HG02973 (cell line): ENCODE measurements at regions not wholly inside any gene's neighbourhood (a gene's known extent, or its start where the extent isn't known, plus 50 kb on each side); places are given as distances from the start of the nearest gene placed in this dataset.

Experiments
- ATAC-seq: cut with Tn5 transposase; IDR thresholded peaks from one replicate; pipeline ENCODE4 v1.9.1; 2021; ENCODE audit warnings: moderate library complexity; ENCODE audit not compliant: unreplicated experiment

- ATAC-seq: no peak
These were observed 267.3 kb downstream of the MAP2K4 start for GRCh38 chr17:12287953-12288352.

- ATAC-seq: no peak
These were observed 269.5 kb downstream of the MAP2K4 start for GRCh38 chr17:12290207-12290606.

DNA sequence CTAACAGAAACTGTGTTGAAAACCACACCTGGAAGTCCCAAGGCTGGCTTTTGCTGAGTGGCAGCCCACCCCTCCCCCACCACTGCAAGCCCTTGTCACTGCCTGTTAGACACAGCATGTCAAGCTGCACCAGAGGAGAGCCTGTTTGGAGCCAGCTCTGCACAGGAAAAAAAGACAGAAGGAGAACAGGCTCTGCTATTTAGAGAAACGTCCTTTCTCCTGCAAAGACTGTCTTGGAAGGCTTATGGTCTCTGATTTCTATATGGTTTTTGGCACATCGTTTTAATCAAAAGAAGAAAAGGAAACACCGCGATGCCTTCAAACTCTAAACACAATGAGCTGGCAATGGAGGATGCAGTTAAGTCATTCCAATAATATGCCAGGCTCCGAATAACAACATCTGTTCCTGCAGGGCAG lies 275.5 kb downstream of the MAP2K4 start:
- no peak for ATAC-seq

GRCh38 chr17:12301551-12301950 lies 280.9 kb downstream of the MAP2K4 start:
- no peak for ATAC-seq

- no peak for ATAC-seq
These were observed 282.0 kb downstream of the MAP2K4 start for GRCh38 chr17:12302711-12303110.

DNA sequence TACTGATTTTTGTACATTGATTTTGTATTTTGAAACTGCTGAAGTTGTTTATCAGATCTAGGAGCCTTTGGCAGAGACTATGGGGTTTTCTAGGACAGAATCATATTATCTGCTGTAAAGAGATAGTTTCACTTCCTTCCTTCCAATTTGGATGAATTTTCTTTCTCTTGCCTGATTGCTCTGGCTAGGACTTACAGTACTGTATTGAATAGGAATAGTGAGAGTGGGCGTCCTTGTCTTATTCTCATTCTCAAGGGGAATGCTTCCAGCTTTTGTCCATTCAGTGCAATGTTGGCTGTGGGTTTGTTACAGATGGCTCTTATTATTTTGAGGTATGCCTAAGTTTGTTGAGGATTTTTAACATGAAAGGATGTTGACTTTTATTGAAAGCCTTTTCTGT lies 290.1 kb downstream of the MAP2K4 start:
- no peak for ATAC-seq

DNA sequence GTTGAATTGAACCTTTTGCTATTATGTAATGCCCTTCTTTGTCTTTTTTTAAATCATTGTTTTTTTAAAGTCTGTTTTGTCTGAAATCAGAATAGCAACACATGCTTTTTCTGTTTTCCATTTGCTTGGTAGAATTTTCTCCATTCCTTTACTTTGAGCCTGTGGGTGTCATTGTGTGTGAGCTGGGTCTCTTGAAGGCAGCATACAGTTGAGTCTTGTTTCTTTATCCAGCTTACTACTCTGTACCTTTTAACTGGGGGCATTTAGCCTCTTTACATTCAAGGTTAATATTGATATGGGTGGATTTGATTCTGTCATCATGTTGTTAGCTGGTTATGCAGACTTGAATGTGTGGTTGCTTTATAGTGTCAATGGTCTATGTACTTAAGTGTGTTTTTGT lies 292.0 kb downstream of the MAP2K4 start:
- no peak for ATAC-seq

DNA sequence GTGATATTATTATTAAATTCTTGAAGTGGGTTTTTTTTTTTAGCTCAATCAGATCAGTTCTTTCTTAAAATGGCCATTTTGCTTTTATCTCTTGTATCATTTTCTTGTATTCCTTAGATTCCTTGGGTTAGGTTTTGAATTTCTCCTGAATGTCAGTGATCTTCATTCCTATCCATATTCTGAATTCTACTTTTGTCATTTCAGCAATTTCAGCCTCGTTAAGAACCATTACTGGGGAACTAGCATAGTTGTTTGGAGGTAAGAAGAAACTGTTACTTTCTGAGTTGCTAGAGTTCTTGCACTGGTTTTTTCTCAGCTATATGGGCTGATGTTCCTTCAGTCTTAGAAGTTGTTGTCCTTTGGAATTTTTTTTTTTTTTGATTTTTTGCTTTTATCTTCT lies 293.1 kb downstream of the MAP2K4 start:
- no peak for ATAC-seq

GRCh38 chr17:12316021-12316420 lies 295.3 kb downstream of the MAP2K4 start:
- no peak for ATAC-seq

DNA sequence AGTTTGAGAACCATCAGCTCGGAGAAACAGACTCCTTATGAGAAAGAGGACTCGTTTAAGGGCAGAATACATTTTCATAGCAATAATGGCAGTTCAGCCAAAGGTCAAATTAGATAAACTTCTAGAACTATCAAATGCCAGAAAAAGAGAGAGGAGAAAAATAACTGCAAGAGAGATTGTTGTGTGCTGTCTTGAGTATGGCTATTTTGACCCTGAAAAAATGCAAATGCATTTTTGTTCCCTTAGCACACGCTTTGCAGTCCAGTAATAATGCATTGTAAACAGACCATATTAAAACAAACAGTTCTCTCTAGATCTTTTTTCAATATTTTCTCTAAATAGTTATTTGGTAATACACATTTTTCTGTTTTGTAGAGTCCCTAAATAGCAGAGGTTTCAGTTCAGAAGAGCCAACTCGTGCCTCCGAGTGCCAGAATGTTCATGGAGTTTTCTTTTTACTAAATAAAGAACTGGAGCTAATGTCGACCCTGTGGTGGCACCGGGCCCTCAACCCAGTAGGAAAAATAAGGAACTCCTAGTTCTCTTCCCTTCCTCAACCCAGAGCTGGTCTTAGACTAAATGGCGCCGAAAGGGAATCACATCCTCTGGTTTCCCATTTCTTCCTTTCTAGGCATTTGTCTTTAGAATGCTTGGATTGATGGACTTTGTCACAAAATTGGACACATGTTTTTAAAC lies 298.0 kb downstream of the MAP2K4 start:
- no peak for ATAC-seq

GRCh38 chr17:12320286-12320685 lies 299.6 kb downstream of the MAP2K4 start:
- no peak for ATAC-seq

- no peak for ATAC-seq
These were observed 307.5 kb downstream of the MAP2K4 start for GRCh38 chr17:12328204-12328603.

DNA sequence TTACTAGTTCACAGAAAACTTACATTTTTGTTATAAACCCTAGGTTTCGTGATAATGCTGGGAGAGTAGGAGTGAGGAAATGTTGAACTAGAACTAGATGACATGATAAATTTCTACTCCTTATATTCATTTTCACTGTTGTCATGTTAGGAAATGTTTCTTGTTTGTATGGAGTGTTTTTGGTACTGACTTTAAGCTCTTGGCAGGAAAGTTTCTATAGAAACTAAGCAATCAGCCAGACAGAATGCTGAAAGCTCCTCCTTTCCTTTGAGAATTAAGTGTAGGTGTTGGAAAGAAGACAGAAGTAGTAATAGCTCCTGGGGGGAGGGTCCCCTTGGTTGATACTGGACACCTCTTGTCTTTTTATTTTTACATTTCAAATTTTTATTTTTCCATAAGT lies 309.8 kb downstream of the MAP2K4 start:
- ATAC-seq: no peak

DNA sequence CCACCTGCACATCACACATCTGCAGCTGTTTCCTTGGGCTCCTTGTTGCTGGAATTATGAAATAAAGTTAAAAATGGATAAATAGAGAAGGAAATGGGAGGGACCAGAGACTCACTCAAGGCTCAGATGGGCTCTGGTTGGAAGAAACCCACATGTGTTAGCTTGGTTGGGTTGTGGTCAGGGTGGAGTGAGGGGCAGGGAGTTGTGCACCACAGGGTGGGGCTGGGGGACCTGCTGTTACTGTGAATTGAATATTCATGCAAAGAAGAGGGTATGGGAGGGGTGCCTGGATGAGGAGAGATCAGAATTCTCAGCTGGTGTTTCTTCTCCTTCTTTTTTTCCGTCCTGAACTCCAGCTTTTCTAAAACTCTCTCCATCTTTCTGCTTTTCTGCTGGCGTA lies 320.7 kb downstream of the MAP2K4 start:
- no peak for ATAC-seq

- no peak for ATAC-seq
These were observed 321.5 kb downstream of the MAP2K4 start for GRCh38 chr17:12342161-12342560.

GRCh38 chr17:12342609-12343435 lies 322.1 kb downstream of the MAP2K4 start:
- ATAC-seq: no peak

DNA sequence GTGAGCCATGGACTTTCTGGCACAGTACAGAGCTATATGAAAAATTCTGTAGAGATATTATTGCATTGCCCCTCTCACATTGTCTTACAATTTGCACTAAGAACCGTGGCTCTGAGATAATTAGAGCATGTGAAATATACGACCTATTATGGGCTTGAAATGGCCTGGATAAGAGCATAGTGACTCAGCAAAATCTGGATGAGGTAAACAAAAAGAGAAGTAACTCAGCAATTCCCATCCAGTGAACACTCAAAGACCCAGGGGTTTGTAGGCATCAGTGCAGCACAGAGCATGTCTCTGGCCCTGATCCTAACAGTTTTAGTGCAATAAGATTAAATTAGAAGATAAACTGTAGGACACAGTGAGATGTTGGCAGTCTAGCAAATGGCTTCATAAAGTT lies 317.2 kb upstream of the MYOCD start:
- no peak for ATAC-seq

GRCh38 chr17:12349297-12349696 lies 316.4 kb upstream of the MYOCD start:
- no peak for ATAC-seq

DNA sequence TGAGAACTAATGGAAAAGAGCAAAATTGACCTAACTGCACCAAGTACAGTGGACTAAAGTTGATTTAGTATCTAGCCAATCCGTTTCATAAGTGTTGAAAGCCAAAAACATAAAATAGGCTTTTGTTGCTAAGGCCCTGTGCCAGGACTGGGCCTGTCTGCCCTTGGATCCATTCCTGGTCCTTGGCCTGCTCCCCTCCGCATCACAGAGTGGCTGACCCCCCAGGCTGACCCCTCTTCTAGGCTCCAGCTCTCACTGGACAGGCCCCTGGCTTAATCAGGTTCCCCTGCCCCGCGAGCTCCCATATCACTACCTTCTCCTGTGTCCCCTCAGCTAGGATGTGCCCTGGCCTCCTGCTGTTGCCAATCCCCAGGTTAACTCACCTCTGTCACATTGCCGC lies 313.6 kb upstream of the MYOCD start:
- no peak for ATAC-seq

GRCh38 chr17:12357600-12357999 lies 308.1 kb upstream of the MYOCD start:
- no peak for ATAC-seq

- no peak for ATAC-seq
These were observed 307.2 kb upstream of the MYOCD start for GRCh38 chr17:12358477-12358876.

GRCh38 chr17:12362853-12363455 lies 302.7 kb upstream of the MYOCD start:
- ATAC-seq: no peak
